ENCODE measurements at regions not wholly inside any gene's neighbourhood (a gene's known extent, or its start where the extent isn't known, plus 50 kb on each side); places are given as distances from the start of the nearest gene placed in this dataset.

- Histone ChIP-seq H4K20me1 (ENCODE audit: insufficient read depth, poor library complexity, severe bottlenecking) (no peaks in the 10 kb centered on the region), H3K4me1 (ENCODE audit: insufficient read depth) (peaks cover 8% of the 10 kb centered on the region), H3K36me3 (replicated peaks; ENCODE audit: insufficient read depth, low read depth) (no peaks in the 10 kb centered on the region), H3K9me2 (replicated peaks; ENCODE audit: insufficient read depth) (no peaks in the 10 kb centered on the region), H3K4me3 (no peak overlapping the region), H3K9me3 (ENCODE audit: low read depth) (no peaks in the 10 kb centered on the region), H3K27me3 (no peaks in the 10 kb centered on the region), H3K27ac (no peak overlapping the region), H3K4me2 (no peak overlapping the region), H2AFZ (no peak overlapping the region), H3K79me2 (no peaks in the 10 kb centered on the region)
- 50% methylated on average over 2 of the region's 2 CpGs for WGBS (ENCODE audit: low lambda C conversion rate, missing lambda C conversion rate)
- DNase-seq (ENCODE audit: low spot score): no peak
- no peak for TF ChIP-seq EZH2phosphoT487 (IDR thresholded peaks at IDR 0.05; ENCODE audit: low read depth, severe bottlenecking, unreplicated experiment)
- TF ChIP-seq CTCF (IDR thresholded peaks at IDR 0.05; ENCODE audit: poor library complexity): no peak
- TF ChIP-seq EZH2 (IDR thresholded peaks at IDR 0.05; ENCODE audit: borderline replicate concordance): no peak
These were observed 173.8 kb upstream of the TSC22D1 start for GRCh38 chr13:44749906-44750305.

- H3K36me3 ChIP-seq (replicated peaks; ENCODE audit: insufficient read depth, low read depth): no peaks in the 10 kb centered on the region
- H3K79me2 ChIP-seq: no peaks in the 10 kb centered on the region
- no peak overlapping the region for H2AFZ ChIP-seq
- TF ChIP-seq EZH2 (IDR thresholded peaks at IDR 0.05; ENCODE audit: borderline replicate concordance) (no peak), EZH2phosphoT487 (IDR thresholded peaks at IDR 0.05; ENCODE audit: low read depth, severe bottlenecking, unreplicated experiment) (no peak), CTCF (IDR thresholded peaks at IDR 0.05; ENCODE audit: poor library complexity) (no peak)
- H3K27me3 ChIP-seq: no peaks in the 10 kb centered on the region
- H4K20me1 ChIP-seq (ENCODE audit: insufficient read depth, poor library complexity, severe bottlenecking): no peaks in the 10 kb centered on the region
- peaks cover 8% of the 10 kb centered on the region for H3K4me1 ChIP-seq (ENCODE audit: insufficient read depth)
- no peak overlapping the region for H3K4me2 ChIP-seq
- no peaks in the 10 kb centered on the region for H3K9me2 ChIP-seq (replicated peaks; ENCODE audit: insufficient read depth)
- H3K9me3 ChIP-seq (ENCODE audit: low read depth): no peaks in the 10 kb centered on the region
- WGBS (ENCODE audit: low lambda C conversion rate, missing lambda C conversion rate): 87% methylated on average over 1 of the region's 1 CpG
- no peak for DNase-seq (ENCODE audit: low spot score)
- H3K27ac ChIP-seq: no peak overlapping the region
- H3K4me3 ChIP-seq: no peak overlapping the region
These were observed 172.3 kb upstream of the TSC22D1 start for GRCh38 chr13:44748439-44748838.

- H3K4me2 ChIP-seq: peak overlapping the region; percentile 5
- no peaks in the 10 kb centered on the region for H3K9me2 ChIP-seq (replicated peaks; ENCODE audit: insufficient read depth)
- H3K4me3 ChIP-seq: no peak overlapping the region
- no peak for TF ChIP-seq CTCF (IDR thresholded peaks at IDR 0.05; ENCODE audit: poor library complexity)
- H3K36me3 ChIP-seq (replicated peaks; ENCODE audit: insufficient read depth, low read depth): no peaks in the 10 kb centered on the region
- no peaks in the 10 kb centered on the region for H3K79me2 ChIP-seq
- H3K27ac ChIP-seq: peak overlapping the region; percentile 67
- no peaks in the 10 kb centered on the region for H4K20me1 ChIP-seq (ENCODE audit: insufficient read depth, poor library complexity, severe bottlenecking)
- no peak for DNase-seq (ENCODE audit: low spot score)
- H3K4me1 ChIP-seq (ENCODE audit: insufficient read depth): peaks cover 8% of the 10 kb centered on the region
- no peaks in the 10 kb centered on the region for H3K27me3 ChIP-seq
- no peak overlapping the region for H2AFZ ChIP-seq
- 38% methylated on average over 4 of the region's 4 CpGs for WGBS (ENCODE audit: low lambda C conversion rate, missing lambda C conversion rate)
- H3K9me3 ChIP-seq (ENCODE audit: low read depth): no peaks in the 10 kb centered on the region
These were observed 171.0 kb upstream of the TSC22D1 start for GRCh38 chr13:44747179-44747578.

GRCh38 chr13:44746690-44747089 is 170.6 kb upstream of the TSC22D1 start:
- peaks cover 8% of the 10 kb centered on the region for H3K4me1 ChIP-seq (ENCODE audit: insufficient read depth)
- no peaks in the 10 kb centered on the region for H4K20me1 ChIP-seq (ENCODE audit: insufficient read depth, poor library complexity, severe bottlenecking)
- H3K79me2 ChIP-seq: no peaks in the 10 kb centered on the region
- H3K4me3 ChIP-seq: no peak overlapping the region
- peak overlapping the region; percentile 67 for H3K27ac ChIP-seq
- TF ChIP-seq CTCF (IDR thresholded peaks at IDR 0.05; ENCODE audit: poor library complexity) (no peak), EZH2 (IDR thresholded peaks at IDR 0.05; ENCODE audit: borderline replicate concordance) (no peak), EZH2phosphoT487 (IDR thresholded peaks at IDR 0.05; ENCODE audit: low read depth, severe bottlenecking, unreplicated experiment) (no peak)
- no peak overlapping the region for H3K4me2 ChIP-seq
- H3K36me3 ChIP-seq (replicated peaks; ENCODE audit: insufficient read depth, low read depth): no peaks in the 10 kb centered on the region
- DNase-seq (ENCODE audit: low spot score): no peak
- H3K9me3 ChIP-seq (ENCODE audit: low read depth): no peaks in the 10 kb centered on the region
- H3K9me2 ChIP-seq (replicated peaks; ENCODE audit: insufficient read depth): no peaks in the 10 kb centered on the region
- no peak overlapping the region for H2AFZ ChIP-seq
- 83% methylated on average over 5 of the region's 5 CpGs for WGBS (ENCODE audit: low lambda C conversion rate, missing lambda C conversion rate)
- no peaks in the 10 kb centered on the region for H3K27me3 ChIP-seq
